ENCODE measurements at regions not wholly inside any gene's neighbourhood (a gene's known extent, or its start where the extent isn't known, plus 50 kb on each side); places are given as distances from the start of the nearest gene placed in this dataset.

DNA sequence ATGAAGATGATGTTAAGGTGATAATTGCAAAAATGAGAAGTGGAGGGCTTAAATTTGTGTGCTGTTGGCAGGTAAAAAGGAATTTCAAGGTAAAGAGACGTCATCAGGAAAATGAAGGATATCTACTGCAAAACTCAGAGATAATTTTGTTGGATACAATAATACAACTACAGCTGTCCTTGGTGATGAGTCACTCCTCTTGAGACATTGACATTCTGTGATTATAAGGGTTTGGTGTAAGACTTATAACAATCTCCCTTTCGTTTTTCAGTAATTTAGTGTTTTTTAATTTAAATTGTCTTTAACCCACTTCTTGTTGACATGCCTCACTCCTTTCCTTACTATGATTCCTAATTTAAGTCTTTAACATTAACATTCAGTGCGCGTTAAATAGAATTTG is 1074.1 kb upstream of the SLIT2 start:
- Histone ChIP-seq H3K27me3 (replicated peaks; ENCODE audit: control insufficient read depth, insufficient read depth, low read length) (no peaks in the 10 kb centered on the region), H3K4me3 (replicated peaks; ENCODE audit: low read depth, low read length) (no peak overlapping the region), H3K36me3 (ENCODE audit: control insufficient read depth, insufficient read depth, low read length) (no peaks in the 10 kb centered on the region)
- no peak for DNase-seq (ENCODE audit: extremely low read depth, insufficient read length)
- TF ChIP-seq, protein P1, sequence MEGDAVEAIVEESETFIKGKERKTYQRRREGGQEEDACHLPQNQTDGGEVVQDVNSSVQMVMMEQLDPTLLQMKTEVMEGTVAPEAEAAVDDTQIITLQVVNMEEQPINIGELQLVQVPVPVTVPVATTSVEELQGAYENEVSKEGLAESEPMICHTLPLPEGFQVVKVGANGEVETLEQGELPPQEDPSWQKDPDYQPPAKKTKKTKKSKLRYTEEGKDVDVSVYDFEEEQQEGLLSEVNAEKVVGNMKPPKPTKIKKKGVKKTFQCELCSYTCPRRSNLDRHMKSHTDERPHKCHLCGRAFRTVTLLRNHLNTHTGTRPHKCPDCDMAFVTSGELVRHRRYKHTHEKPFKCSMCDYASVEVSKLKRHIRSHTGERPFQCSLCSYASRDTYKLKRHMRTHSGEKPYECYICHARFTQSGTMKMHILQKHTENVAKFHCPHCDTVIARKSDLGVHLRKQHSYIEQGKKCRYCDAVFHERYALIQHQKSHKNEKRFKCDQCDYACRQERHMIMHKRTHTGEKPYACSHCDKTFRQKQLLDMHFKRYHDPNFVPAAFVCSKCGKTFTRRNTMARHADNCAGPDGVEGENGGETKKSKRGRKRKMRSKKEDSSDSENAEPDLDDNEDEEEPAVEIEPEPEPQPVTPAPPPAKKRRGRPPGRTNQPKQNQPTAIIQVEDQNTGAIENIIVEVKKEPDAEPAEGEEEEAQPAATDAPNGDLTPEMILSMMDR (IDR thresholded peaks at IDR 0.05; ENCODE audit: insufficient read depth, low read length, poor library complexity, severe bottlenecking) = no peak

DNA sequence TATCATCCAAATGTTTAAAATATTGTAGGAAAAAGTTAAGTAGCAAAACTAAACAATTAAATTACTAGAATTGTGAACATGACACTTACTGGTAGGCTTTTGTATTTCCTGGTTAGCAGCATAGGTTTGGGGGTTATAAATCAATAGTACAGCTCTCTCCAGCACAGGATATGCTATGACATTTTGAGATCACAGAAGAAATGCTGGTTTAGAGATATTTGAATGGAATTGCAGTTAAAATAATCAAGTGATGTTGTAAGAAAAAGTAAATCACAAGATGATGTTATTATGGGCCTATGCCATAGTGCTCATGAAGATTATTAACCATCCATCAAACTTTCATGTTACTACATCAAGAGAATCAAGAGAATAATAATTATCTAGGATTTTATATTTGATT is 1079.9 kb upstream of the SLIT2 start:
- no peak for DNase-seq (ENCODE audit: extremely low read depth, insufficient read length)
- Histone ChIP-seq H3K4me3 (replicated peaks; ENCODE audit: low read depth, low read length) (no peak overlapping the region), H3K36me3 (ENCODE audit: control insufficient read depth, insufficient read depth, low read length) (no peaks in the 10 kb centered on the region), H3K27me3 (replicated peaks; ENCODE audit: control insufficient read depth, insufficient read depth, low read length) (no peaks in the 10 kb centered on the region)
- TF ChIP-seq, protein P1 (IDR thresholded peaks at IDR 0.05; ENCODE audit: insufficient read depth, low read length, poor library complexity, severe bottlenecking) = no peak

- Histone ChIP-seq H3K27me3 (replicated peaks; ENCODE audit: control insufficient read depth, insufficient read depth, low read length) (no peaks in the 10 kb centered on the region), H3K4me3 (replicated peaks; ENCODE audit: low read depth, low read length) (no peak overlapping the region), H3K36me3 (ENCODE audit: control insufficient read depth, insufficient read depth, low read length) (no peaks in the 10 kb centered on the region)
- TF ChIP-seq, protein P1 (IDR thresholded peaks at IDR 0.05; ENCODE audit: insufficient read depth, low read length, poor library complexity, severe bottlenecking) = no peak
- DNase-seq (ENCODE audit: extremely low read depth, insufficient read length) = no peak
Measured at GRCh38 chr4:19167311-19167710, 1084.4 kb upstream of the SLIT2 start.

DNA sequence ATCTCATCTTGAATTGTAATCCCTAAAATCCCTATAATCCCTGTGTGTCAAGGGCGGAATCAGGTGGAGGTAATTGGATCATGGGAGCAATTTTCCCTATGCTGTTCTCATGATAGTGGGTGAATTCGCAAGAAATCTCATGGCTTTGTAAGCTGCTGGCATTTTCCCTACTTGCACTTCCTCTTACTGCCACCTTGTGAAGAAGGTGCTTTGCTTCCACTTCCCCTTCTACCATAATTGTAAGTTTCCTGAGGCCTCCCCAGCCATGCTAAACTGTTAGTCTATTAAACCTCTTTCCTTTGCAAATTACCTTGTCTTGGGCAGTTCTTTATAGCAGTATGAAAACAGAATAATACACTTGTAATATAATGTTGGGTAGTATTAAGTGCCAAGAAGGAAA is 1087.4 kb upstream of the SLIT2 start:
- TF ChIP-seq, protein P1 (IDR thresholded peaks at IDR 0.05; ENCODE audit: insufficient read depth, low read length, poor library complexity, severe bottlenecking) = no peak
- Histone ChIP-seq H3K36me3 (ENCODE audit: control insufficient read depth, insufficient read depth, low read length) (no peaks in the 10 kb centered on the region), H3K27me3 (replicated peaks; ENCODE audit: control insufficient read depth, insufficient read depth, low read length) (no peaks in the 10 kb centered on the region), H3K4me3 (replicated peaks; ENCODE audit: low read depth, low read length) (no peak overlapping the region)
- no peak for DNase-seq (ENCODE audit: extremely low read depth, insufficient read length)

- H3K27me3 ChIP-seq (replicated peaks; ENCODE audit: control insufficient read depth, insufficient read depth, low read length) = no peaks in the 10 kb centered on the region
- DNase-seq (ENCODE audit: extremely low read depth, insufficient read length) = no peak
- TF ChIP-seq, protein P1 (IDR thresholded peaks at IDR 0.05; ENCODE audit: insufficient read depth, low read length, poor library complexity, severe bottlenecking) = no peak
- no peak overlapping the region for H3K4me3 ChIP-seq (replicated peaks; ENCODE audit: low read depth, low read length)
- no peaks in the 10 kb centered on the region for H3K36me3 ChIP-seq (ENCODE audit: control insufficient read depth, insufficient read depth, low read length)
Measured at GRCh38 chr4:19159874-19160273, 1091.8 kb upstream of the SLIT2 start.

DNA sequence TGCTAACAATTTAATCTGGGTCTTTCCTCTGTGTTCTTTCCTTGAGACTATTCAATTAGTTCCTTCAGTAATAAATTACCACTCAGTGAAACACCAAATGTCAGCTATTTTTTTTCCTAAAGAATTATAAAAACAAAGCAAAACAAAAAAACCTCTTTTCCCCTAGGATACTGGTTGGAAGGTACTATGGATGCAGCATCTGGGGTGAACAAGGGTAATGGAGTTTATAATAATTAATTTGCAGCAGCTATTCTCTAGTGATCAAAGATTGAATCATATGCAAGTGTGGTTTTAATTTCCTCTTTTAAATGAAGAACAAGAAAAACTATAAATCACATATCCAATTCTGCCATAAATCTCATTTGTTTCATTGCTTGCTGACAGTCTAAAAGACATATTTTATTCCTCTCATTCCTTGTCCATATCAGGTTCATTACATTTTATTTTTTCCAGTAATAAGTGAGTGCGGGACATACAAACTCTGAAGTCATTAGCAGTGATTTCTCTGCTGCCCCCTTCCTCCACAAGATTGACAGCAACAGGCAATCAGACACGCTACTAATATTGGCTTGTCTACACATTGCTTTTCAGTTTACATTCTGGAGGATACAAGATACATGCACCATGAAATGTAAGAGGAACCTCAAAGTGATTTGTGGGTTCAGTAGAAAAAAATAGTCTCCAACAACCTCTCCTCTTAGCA is 1093.4 kb upstream of the SLIT2 start:
- H3K27me3 ChIP-seq (replicated peaks; ENCODE audit: control insufficient read depth, insufficient read depth, low read length) = no peaks in the 10 kb centered on the region
- no peak for DNase-seq (ENCODE audit: extremely low read depth, insufficient read length)
- H3K36me3 ChIP-seq (ENCODE audit: control insufficient read depth, insufficient read depth, low read length) = no peaks in the 10 kb centered on the region
- H3K4me3 ChIP-seq (replicated peaks; ENCODE audit: low read depth, low read length) = no peak overlapping the region
- TF ChIP-seq, protein P1 (IDR thresholded peaks at IDR 0.05; ENCODE audit: insufficient read depth, low read length, poor library complexity, severe bottlenecking) = no peak

Data from GM06990 (cell line).